Suppressor macrophage (primary cell): ENCODE measurements at regions not wholly inside any gene's neighbourhood (a gene's known extent, or its start where the extent isn't known, plus 50 kb on each side); places are given as distances from the start of the nearest gene placed in this dataset.

Source experiments
- DNase-seq, 4 experiments: peaks; one replicate each; pipeline ENCODE4 v3.0.0-alpha.2; 2020 to 2022

GRCh38 chr2:120809609-120810440 is 74.2 kb downstream of the GLI2 start:
- no peak for DNase-seq

GRCh38 chr2:120810639-120811038 is 75.0 kb downstream of the GLI2 start:
- DNase-seq: no peak

GRCh38 chr2:120812866-120813265 is 77.2 kb downstream of the GLI2 start:
- DNase-seq: no peak

DNA sequence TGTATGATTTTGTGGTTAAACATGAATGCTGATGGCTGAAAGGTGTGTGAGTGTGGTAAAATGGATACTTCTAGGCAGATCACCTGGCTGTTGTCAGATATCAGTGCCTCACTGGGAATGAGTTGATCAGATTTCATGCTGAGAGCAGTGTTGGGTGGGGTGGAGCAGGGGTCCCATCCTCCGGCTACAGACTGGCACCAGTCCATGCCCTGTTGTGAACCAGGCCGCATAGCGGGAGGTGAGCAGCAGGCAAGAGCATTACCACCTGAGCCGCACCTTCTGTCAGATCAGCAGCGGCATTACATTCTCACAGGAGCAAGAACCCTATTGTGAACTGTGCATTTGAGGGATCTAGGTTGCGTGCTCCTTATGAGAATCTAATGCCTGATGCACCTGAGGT is 78.7 kb downstream of the GLI2 start:
- no peak for DNase-seq

- DNase-seq: no peak
Measured at GRCh38 chr2:120815292-120815691, 79.6 kb downstream of the GLI2 start.

DNA sequence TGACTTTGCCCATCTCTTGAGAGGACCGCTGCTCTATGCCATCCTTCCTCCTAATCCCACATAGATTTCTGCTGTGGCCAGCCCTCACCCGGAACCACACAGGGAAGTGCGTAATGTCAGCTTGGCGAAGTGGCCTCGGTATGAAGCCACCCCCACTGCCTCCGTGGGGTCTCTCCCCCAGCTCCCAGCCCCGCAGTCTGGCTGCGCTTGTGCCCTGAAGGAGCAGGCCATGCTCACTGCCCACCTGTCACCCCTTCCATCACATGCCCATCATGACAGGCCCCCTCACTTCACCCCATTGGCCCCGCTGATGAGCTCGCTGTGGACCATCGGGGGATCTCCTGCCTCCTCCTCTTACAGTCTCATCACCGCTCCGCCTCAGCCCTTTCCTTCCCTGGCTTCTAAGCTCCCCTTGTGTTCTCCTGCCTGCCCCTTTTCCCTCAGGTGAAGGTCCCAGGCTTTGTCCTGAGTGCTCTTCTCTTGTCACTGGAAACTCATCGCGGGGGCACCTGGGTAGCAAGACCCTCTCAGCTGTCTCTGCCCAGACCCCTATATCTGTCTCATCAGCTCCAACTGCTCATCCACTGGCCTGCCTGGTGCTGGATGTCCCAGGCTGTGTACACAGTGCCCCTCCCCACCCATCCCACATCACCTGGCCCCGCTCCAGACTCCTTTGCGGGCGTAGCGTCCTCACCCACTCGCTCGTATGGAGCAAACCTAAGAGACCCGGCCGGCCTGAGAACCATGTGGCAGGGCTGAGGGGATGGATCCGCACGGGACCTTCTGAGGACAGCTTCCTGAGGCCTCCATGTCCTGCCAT is 81.7 kb downstream of the GLI2 start:
- no peak for DNase-seq

DNA sequence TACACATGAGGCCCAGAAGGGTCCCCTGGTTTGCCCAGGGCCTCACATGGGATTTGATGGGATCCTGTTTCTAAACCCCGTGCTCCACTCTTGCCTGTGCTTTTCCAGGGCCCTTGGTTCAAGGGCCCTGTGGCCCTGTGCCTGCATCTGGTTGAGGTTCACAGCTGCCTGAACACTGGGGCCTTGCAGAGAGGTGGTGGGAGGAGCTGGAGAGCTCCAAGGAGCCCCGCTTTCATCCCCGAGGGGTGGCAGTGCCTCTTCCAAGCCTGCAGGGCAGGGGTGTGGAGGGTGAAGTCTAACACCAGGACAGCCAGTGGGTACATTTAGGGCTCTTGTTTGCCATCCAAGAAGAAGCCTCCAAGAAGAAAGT is 82.3 kb downstream of the GLI2 start:
- no peak for DNase-seq

DNA sequence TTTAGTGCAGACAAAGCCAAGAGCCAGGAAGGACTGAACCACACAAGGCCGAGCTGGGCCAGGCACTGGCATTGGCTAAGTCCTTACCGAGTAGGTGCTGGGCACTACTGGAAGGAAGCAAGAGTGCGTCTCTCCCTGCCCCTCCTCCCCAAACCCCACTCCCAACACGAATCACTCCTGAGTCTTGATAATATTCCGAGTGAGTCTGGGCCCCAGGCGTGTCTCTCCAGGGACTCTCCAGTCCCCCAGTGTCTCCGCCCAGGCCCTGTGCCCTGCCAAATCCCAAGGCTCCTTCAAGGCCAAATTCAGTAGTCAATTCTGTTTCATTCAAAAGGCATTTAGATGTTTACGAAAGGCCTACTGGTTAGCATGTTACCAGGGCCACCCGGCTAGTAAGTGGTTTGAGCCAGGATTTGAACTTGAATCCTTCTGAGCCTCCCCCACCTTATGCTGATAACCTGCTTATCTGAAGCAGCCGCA is 82.8 kb downstream of the GLI2 start:
- no peak for DNase-seq

DNA sequence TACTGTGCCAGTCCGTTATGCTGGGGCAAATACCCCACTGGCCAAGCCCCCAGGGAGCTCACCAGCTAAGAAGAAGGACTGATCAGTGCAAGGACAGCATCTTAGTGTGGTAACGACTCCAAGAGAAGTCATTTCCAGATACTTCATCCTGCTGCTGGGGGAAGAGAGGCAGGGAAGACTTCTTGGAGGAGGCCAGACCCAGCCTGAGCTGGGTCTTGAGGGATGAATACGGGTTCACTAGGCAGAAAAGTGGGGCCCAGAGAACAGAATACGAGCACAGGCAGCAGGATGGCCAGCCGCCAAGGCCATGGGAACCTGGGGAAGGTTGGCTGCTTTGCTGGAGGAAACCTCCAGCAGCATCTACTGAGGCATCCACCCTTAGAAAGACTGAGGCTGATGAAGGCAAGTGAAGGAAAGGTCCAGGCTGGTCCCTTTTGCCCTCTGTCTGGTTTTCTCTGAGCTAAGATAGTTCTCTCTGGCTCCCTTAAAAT is 84.1 kb downstream of the GLI2 start:
- no peak for DNase-seq

- DNase-seq: no peak
Measured at GRCh38 chr2:120820263-120820952, 84.7 kb downstream of the GLI2 start.

- DNase-seq: no peak
Measured at GRCh38 chr2:120820953-120821279, 85.2 kb downstream of the GLI2 start.

DNA sequence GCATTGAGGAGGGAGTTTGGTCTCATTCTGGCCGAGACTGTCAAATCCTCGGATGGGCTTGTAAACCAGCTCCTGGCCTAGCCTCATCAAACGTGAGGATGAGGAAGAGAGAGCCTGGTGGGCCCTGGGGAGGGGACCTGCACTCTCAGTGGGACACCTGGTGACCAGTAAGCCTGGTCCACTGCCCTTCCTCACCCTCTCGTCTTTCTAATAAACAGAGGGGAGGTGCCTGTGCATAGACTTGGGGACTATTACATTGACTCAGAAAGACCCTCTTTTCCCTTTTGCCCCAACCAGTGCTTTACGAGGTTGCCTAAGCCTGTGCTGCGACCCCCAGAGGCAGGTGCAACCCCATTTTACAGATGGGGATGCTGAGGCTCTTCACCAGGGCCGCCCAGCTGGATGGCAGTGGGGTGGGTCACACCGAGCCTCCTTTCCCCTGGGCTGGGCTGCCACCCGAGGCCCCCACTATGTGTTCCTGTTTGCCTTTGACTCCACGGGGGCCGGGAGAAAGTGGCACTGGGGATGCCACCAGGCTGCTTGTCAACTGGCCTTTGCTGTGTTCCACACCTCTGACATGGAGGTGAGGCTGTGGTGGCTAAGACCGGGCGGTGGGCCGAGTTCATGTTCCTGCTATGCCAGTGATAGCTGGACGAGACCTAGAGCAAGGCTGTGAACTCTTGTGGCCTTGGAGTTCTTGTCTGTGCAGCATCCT is 85.9 kb downstream of the GLI2 start:
- DNase-seq: no peak

- DNase-seq: no peak
Measured at GRCh38 chr2:120822933-120823332, 87.3 kb downstream of the GLI2 start.

DNA sequence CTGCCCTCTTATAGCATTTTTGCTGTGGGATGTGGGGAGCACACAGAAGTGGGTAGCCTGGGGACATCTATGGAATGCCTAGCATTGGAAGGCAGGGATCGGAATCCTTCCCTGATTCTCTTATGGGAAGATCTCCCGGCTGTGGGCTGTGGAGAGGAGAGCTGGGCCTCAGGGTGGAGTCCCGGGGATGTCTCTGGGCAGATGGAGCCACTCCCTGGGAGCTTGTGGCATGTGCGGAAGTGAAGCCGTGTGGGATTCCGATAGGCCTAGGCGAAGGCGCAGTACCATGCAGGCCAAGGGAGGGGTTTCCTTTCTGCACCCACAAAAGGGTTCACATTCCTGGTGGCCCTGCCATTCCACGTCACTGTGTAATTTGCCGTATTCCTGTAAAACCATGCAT is 87.9 kb downstream of the GLI2 start:
- no peak for DNase-seq

- DNase-seq: no peak
Measured at GRCh38 chr2:120824246-120824645, 88.6 kb downstream of the GLI2 start.

- no peak for DNase-seq
Measured at GRCh38 chr2:120825370-120826259, 89.9 kb downstream of the GLI2 start.

DNA sequence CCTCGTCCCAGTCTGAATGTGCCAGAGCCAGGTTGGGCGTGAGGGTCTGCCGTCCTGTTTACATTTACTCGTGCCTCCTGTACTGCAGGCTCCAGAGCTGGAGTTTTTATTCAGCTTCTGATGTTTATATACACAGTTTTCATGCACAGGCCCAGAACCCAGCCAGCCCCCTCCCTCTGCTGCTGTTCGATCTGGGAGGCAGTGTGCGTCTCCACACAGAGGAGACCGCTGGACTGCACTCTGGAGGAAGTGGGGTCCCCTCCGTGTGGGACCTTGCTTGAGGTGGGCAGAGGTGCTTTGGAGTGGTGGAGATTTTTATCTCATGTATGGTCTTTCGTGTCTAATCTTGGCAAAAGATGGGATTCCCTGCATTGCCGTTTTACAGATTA is 90.6 kb downstream of the GLI2 start:
- DNase-seq: no peak

GRCh38 chr2:120826716-120827410 is 91.2 kb downstream of the GLI2 start:
- no peak for DNase-seq

- no peak for DNase-seq
Measured at GRCh38 chr2:120828066-120828465, 92.4 kb downstream of the GLI2 start.

DNA sequence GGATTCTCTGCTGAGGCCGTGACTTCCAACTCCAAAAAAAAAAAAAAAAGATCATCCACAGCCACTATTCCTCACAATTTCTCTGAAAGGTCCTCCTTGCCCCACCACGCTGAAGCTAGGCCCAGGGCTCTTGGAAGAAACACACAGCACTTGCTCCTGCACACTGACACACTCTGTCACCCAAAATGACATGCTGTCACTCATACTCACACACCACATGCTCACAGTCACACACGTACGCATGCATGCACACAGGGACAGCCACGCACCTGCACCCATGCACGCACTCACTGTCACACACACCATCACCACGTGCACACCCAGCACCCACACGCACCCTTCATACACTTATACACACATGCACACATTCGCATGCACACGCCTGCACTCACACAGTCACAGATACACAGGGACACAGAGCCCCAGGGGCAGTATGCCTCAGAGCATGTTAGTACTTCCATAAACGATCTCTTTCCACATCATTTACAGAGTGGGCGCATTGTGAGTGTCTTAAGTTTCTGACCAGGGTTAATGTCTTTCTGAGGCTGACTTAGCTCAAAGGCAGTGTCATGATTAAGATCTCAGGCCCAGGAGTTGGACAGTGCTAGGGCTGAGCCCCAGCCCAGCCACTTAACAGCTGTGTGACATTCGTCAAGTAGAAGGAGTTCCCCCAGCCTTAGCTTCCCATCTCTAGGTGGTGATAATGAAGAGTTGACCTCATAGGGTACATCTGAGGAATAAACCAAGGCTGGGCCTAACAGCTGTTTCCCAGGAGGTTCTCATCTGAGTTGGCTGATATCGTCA is 93.4 kb downstream of the GLI2 start:
- no peak for DNase-seq
